ENCODE measurements at regions not wholly inside any gene's neighbourhood (a gene's known extent, or its start where the extent isn't known, plus 50 kb on each side); places are given as distances from the start of the nearest gene placed in this dataset.
"Not testable (repeated sequence)": the region's sequence is repeated elsewhere in the genome, so short reads cannot be mapped to it uniquely, and the experiment has no call there.

DNA sequence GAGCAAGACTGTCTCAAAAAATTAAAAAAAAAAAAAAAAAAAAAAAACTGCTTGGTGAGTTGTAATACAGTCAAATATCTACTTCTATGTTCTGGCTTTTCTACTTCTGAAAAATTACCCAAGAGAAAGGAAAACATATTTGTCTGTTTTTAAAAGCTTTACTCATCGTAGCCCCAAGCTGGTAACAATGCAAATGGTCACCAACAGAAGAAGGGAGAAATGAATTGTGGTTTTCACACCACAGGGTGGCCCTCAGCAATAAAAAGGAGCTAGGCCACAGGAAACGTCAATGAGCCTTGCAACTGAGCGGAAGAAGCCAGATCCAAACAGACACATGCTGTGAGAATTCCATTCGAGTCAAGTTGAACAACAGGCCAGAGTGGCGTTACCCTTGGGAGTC lies 121.0 kb downstream of the CDRT15L2 start:
- H3K9me3 ChIP-seq (ENCODE audit: control insufficient read depth in 2 of 2, insufficient read depth in 1 of 2, low read depth in 1 of 2, low read length in 1 of 2); H3K27ac ChIP-seq (ENCODE audit: low read depth in 2 of 2, low read length in 1 of 2); H3K4me1 ChIP-seq (ENCODE audit: control insufficient read depth in 2 of 2, insufficient read depth in 2 of 2, low read length in 1 of 2); H3K4me3 ChIP-seq (ENCODE audit: low read depth in 1 of 2, low read length in 2 of 2); H3K27me3 ChIP-seq (ENCODE audit: control insufficient read depth in 1 of 2, insufficient read depth in 2 of 2, low read length in 2 of 2); H3K36me3 ChIP-seq (ENCODE audit: control insufficient read depth in 2 of 2, insufficient read depth in 2 of 2, low read length in 1 of 2): not testable (repeated sequence)
- WGBS, 2 donors = 56 to 76% methylated on average over 3 of the region's 5 CpGs

GRCh38 chr17:20701366-20701765 lies 121.8 kb downstream of the CDRT15L2 start:
- not testable (repeated sequence) for H3K27ac ChIP-seq (ENCODE audit: low read depth in 2 of 2, low read length in 1 of 2); H3K4me1 ChIP-seq (ENCODE audit: control insufficient read depth in 2 of 2, insufficient read depth in 2 of 2, low read length in 1 of 2); H3K27me3 ChIP-seq (ENCODE audit: control insufficient read depth in 1 of 2, insufficient read depth in 2 of 2, low read length in 2 of 2); H3K9me3 ChIP-seq (ENCODE audit: control insufficient read depth in 2 of 2, insufficient read depth in 1 of 2, low read depth in 1 of 2, low read length in 1 of 2); H3K4me3 ChIP-seq (ENCODE audit: low read depth in 1 of 2, low read length in 2 of 2); H3K36me3 ChIP-seq (ENCODE audit: control insufficient read depth in 2 of 2, insufficient read depth in 2 of 2, low read length in 1 of 2)
- 76 to 80% methylated on average over 5 of the region's 5 CpGs for WGBS, 2 donors

GRCh38 chr17:20702692-20703091 lies 123.2 kb downstream of the CDRT15L2 start:
- no peaks in the 10 kb centered on the region for H3K36me3 ChIP-seq (ENCODE audit: control insufficient read depth in 2 of 2, insufficient read depth in 2 of 2, low read length in 1 of 2)
- no peak overlapping the region for H3K27ac ChIP-seq (ENCODE audit: low read depth in 2 of 2, low read length in 1 of 2)
- H3K4me1 ChIP-seq (ENCODE audit: control insufficient read depth in 2 of 2, insufficient read depth in 2 of 2, low read length in 1 of 2) = no peaks in the 10 kb centered on the region
- 87 to 91% methylated on average over 4 of the region's 4 CpGs for WGBS, 2 donors
- no peak overlapping the region for H3K4me3 ChIP-seq (ENCODE audit: low read depth in 1 of 2, low read length in 2 of 2)
- no peaks in the 10 kb centered on the region for H3K27me3 ChIP-seq (ENCODE audit: control insufficient read depth in 1 of 2, insufficient read depth in 2 of 2, low read length in 2 of 2)
- no peaks in the 10 kb centered on the region for H3K9me3 ChIP-seq (ENCODE audit: control insufficient read depth in 2 of 2, insufficient read depth in 1 of 2, low read depth in 1 of 2, low read length in 1 of 2)

GRCh38 chr17:20703781-20704180 lies 124.3 kb downstream of the CDRT15L2 start:
- H3K36me3 ChIP-seq (ENCODE audit: control insufficient read depth in 2 of 2, insufficient read depth in 2 of 2, low read length in 1 of 2) = no peaks in the 10 kb centered on the region
- H3K4me3 ChIP-seq (ENCODE audit: low read depth in 1 of 2, low read length in 2 of 2) = no peak overlapping the region
- H3K4me1 ChIP-seq (ENCODE audit: control insufficient read depth in 2 of 2, insufficient read depth in 2 of 2, low read length in 1 of 2) = no peaks in the 10 kb centered on the region
- no peak overlapping the region for H3K27ac ChIP-seq (ENCODE audit: low read depth in 2 of 2, low read length in 1 of 2)
- H3K9me3 ChIP-seq (ENCODE audit: control insufficient read depth in 2 of 2, insufficient read depth in 1 of 2, low read depth in 1 of 2, low read length in 1 of 2) = no peaks in the 10 kb centered on the region
- H3K27me3 ChIP-seq (ENCODE audit: control insufficient read depth in 1 of 2, insufficient read depth in 2 of 2, low read length in 2 of 2) = no peaks in the 10 kb centered on the region
- 100% methylated on average over 1 of the region's 1 CpG for WGBS, 2 donors

DNA sequence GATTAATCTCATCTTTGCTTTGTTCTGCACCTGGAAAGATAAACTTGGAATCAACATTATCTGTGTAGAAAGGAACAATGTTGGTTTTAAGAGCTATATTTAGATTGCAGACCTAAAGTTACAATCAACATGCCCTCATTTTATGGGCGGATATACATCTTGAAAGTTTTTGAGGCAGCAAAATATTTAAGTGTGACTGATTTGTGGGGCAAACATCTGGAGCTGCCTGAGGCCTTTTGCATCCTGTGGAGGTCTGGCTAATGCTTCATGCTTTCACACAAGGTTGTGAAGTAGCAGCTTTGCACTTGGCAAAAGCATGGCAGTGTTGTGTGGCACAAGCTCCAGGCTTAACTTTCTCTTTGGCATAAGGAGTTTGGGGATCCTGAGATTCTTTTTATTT lies 125.7 kb downstream of the CDRT15L2 start:
- WGBS, 2 donors = 56 to 68% methylated on average over 1 of the region's 1 CpG
- H3K36me3 ChIP-seq (ENCODE audit: control insufficient read depth in 2 of 2, insufficient read depth in 2 of 2, low read length in 1 of 2); H3K4me1 ChIP-seq (ENCODE audit: control insufficient read depth in 2 of 2, insufficient read depth in 2 of 2, low read length in 1 of 2); H3K9me3 ChIP-seq (ENCODE audit: control insufficient read depth in 2 of 2, insufficient read depth in 1 of 2, low read depth in 1 of 2, low read length in 1 of 2); H3K27me3 ChIP-seq (ENCODE audit: control insufficient read depth in 1 of 2, insufficient read depth in 2 of 2, low read length in 2 of 2); H3K27ac ChIP-seq (ENCODE audit: low read depth in 2 of 2, low read length in 1 of 2); H3K4me3 ChIP-seq (ENCODE audit: low read depth in 1 of 2, low read length in 2 of 2): not testable (repeated sequence)

GRCh38 chr17:20706751-20707373 lies 127.3 kb downstream of the CDRT15L2 start:
- no peak overlapping the region for H3K4me3 ChIP-seq (ENCODE audit: low read depth in 1 of 2, low read length in 2 of 2)

GRCh38 chr17:20708821-20709220 lies 129.3 kb downstream of the CDRT15L2 start:
- H3K36me3 ChIP-seq (ENCODE audit: control insufficient read depth in 2 of 2, insufficient read depth in 2 of 2, low read length in 1 of 2); H3K4me1 ChIP-seq (ENCODE audit: control insufficient read depth in 2 of 2, insufficient read depth in 2 of 2, low read length in 1 of 2); H3K9me3 ChIP-seq (ENCODE audit: control insufficient read depth in 2 of 2, insufficient read depth in 1 of 2, low read depth in 1 of 2, low read length in 1 of 2); H3K27me3 ChIP-seq (ENCODE audit: control insufficient read depth in 1 of 2, insufficient read depth in 2 of 2, low read length in 2 of 2); H3K4me3 ChIP-seq (ENCODE audit: low read depth in 1 of 2, low read length in 2 of 2); H3K27ac ChIP-seq (ENCODE audit: low read depth in 2 of 2, low read length in 1 of 2): not testable (repeated sequence)
- 85 to 87% methylated on average over 11 of the region's 11 CpGs for WGBS, 2 donors

More at GRCh38 chr17:20706751-20707373, 127.3 kb downstream of the CDRT15L2 start:
- Histone ChIP-seq H3K27ac (ENCODE audit: low read depth in 2 of 2, low read length in 1 of 2) (peak overlapping the region in 1 of 2 donors; percentile 47), H3K27me3 (ENCODE audit: control insufficient read depth in 1 of 2, insufficient read depth in 2 of 2, low read length in 2 of 2) (no peaks in the 10 kb centered on the region), H3K9me3 (ENCODE audit: control insufficient read depth in 2 of 2, insufficient read depth in 1 of 2, low read depth in 1 of 2, low read length in 1 of 2) (no peaks in the 10 kb centered on the region), H3K36me3 (ENCODE audit: control insufficient read depth in 2 of 2, insufficient read depth in 2 of 2, low read length in 1 of 2) (no peaks in the 10 kb centered on the region), H3K4me1 (ENCODE audit: control insufficient read depth in 2 of 2, insufficient read depth in 2 of 2, low read length in 1 of 2) (no peaks in the 10 kb centered on the region)
- 45 to 61% methylated on average over 16 of the region's 16 CpGs for WGBS, 2 donors

GRCh38 chr17:20716481-20716880 lies 137.0 kb downstream of the CDRT15L2 start:
- H3K4me3 ChIP-seq (ENCODE audit: low read depth in 1 of 2, low read length in 2 of 2); H3K36me3 ChIP-seq (ENCODE audit: control insufficient read depth in 2 of 2, insufficient read depth in 2 of 2, low read length in 1 of 2); H3K4me1 ChIP-seq (ENCODE audit: control insufficient read depth in 2 of 2, insufficient read depth in 2 of 2, low read length in 1 of 2); H3K27ac ChIP-seq (ENCODE audit: low read depth in 2 of 2, low read length in 1 of 2); H3K27me3 ChIP-seq (ENCODE audit: control insufficient read depth in 1 of 2, insufficient read depth in 2 of 2, low read length in 2 of 2); H3K9me3 ChIP-seq (ENCODE audit: control insufficient read depth in 2 of 2, insufficient read depth in 1 of 2, low read depth in 1 of 2, low read length in 1 of 2): not testable (repeated sequence)
- 82 to 88% methylated on average over 3 of the region's 3 CpGs for WGBS, 2 donors

DNA sequence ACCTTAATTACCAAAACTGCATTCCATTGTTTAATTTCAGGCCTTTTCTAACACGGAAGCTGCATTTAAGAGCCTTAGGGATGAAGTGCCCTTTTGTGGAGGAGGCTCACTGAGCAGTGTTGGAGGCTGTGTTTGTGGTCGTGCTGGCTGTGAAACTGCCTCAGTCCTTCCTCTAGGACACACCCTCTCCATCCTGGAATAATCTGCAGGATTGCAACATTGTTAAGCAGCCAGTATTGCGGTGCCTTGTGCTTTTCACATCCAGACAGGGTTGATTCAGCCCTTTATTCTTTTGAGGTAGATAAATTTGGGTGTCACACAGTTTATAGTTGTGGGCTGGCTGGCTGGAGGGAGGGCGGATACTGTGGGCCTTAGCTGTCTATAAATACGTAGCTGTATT lies 141.6 kb downstream of the CDRT15L2 start:
- H3K27me3 ChIP-seq (ENCODE audit: control insufficient read depth in 1 of 2, insufficient read depth in 2 of 2, low read length in 2 of 2) = no peaks in the 10 kb centered on the region
- H3K36me3 ChIP-seq (ENCODE audit: control insufficient read depth in 2 of 2, insufficient read depth in 2 of 2, low read length in 1 of 2) = no peaks in the 10 kb centered on the region
- no peak overlapping the region for H3K4me3 ChIP-seq (ENCODE audit: low read depth in 1 of 2, low read length in 2 of 2)
- no peak overlapping the region for H3K27ac ChIP-seq (ENCODE audit: low read depth in 2 of 2, low read length in 1 of 2)
- WGBS, 2 donors = 34 to 49% methylated on average over 5 of the region's 5 CpGs
- H3K4me1 ChIP-seq (ENCODE audit: control insufficient read depth in 2 of 2, insufficient read depth in 2 of 2, low read length in 1 of 2) = no peaks in the 10 kb centered on the region
- no peaks in the 10 kb centered on the region for H3K9me3 ChIP-seq (ENCODE audit: control insufficient read depth in 2 of 2, insufficient read depth in 1 of 2, low read depth in 1 of 2, low read length in 1 of 2)

DNA sequence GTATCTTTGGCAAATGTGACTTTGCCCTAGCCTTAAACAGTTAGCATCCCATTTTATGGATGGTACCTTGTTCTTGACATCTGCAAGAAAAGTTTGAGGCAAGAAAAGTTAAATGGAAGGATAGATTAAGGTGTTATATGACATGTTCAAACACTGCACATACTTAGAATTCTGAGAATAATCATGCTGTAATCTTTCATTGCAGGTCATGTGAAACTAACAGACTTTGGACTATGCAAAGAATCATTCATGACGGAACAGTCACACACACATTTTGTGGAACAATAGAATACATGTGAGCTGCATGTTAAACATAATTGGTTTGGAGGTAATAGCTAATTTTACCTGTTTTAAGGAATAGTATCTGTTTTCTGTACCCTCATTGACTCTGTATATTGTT lies 144.9 kb downstream of the CDRT15L2 start:
- H3K9me3 ChIP-seq (ENCODE audit: control insufficient read depth in 2 of 2, insufficient read depth in 1 of 2, low read depth in 1 of 2, low read length in 1 of 2); H3K27ac ChIP-seq (ENCODE audit: low read depth in 2 of 2, low read length in 1 of 2); H3K4me3 ChIP-seq (ENCODE audit: low read depth in 1 of 2, low read length in 2 of 2); H3K4me1 ChIP-seq (ENCODE audit: control insufficient read depth in 2 of 2, insufficient read depth in 2 of 2, low read length in 1 of 2); H3K27me3 ChIP-seq (ENCODE audit: control insufficient read depth in 1 of 2, insufficient read depth in 2 of 2, low read length in 2 of 2); H3K36me3 ChIP-seq (ENCODE audit: control insufficient read depth in 2 of 2, insufficient read depth in 2 of 2, low read length in 1 of 2): not testable (repeated sequence)
- WGBS, 2 donors = 81 to 97% methylated on average over 1 of the region's 1 CpG
